Gastrocnemius medialis (tissue), 4 donors: ENCODE measurements at regions not wholly inside any gene's neighbourhood (a gene's known extent, or its start where the extent isn't known, plus 50 kb on each side); places are given as distances from the start of the nearest gene placed in this dataset.
"Not testable (repeated sequence)": the region's sequence is repeated elsewhere in the genome, so short reads cannot be mapped to it uniquely, and the experiment has no call there.

Source experiments
- ATAC-seq, 2 donors: fragments of 150-250 bp; one replicate each; pipeline ENCODE4 v1.9.1; 2016
- DNase-seq, 2 donors: peaks; one replicate each; pipeline ENCODE4 v3.0.0-alpha.2; 2019
- H3K27ac ChIP-seq, 4 donors: fragments of 200-600 bp; sonication (generic); 1 replicate in 1 of 4; 2 replicates in 3 of 4; pipeline ENCODE4 v1.5.1; 2016 to 2018; ENCODE audit warnings: mild to moderate bottlenecking in 2 of 4, moderate library complexity in 1 of 4
- H3K27me3 ChIP-seq, 3 donors: fragments of 200-600 bp; sonication (generic) in 2 of 3; 1 replicate in 1 of 3; 2 replicates in 2 of 3; pipeline versions ENCODE4 v1.5.1 to v1.6.0; 2016 to 2019; ENCODE audit warnings: mild to moderate bottlenecking in 1 of 3, moderate library complexity in 1 of 3
- H3K36me3 ChIP-seq, 2 donors: fragments of 200-600 bp; sonication (generic) in 1 of 2; one replicate each; pipeline ENCODE4 v1.5.1; 2017 to 2018
- H3K4me1 ChIP-seq, 2 donors: fragments of 200-600 bp; sonication (generic) in 1 of 2; one replicate each; pipeline ENCODE4 v1.5.1; 2016 to 2017; ENCODE audit warnings: mild to moderate bottlenecking in 2 of 2
- H3K4me3 ChIP-seq, 4 donors: fragments of 200-600 bp; sonication (generic) in 3 of 4; 1 replicate in 1 of 4; 2 replicates in 3 of 4; pipeline ENCODE4 v1.5.1; 2016 to 2019; ENCODE audit warnings: mild to moderate bottlenecking in 2 of 4
- H3K9me3 ChIP-seq, 3 donors: fragments of 200-600 bp; sonication (generic) in 2 of 3; 1 replicate in 1 of 3; 2 replicates in 2 of 3; pipeline ENCODE4 v1.5.1; 2016 to 2019
- POLR2A ChIP-seq, 2 donors: fragments of 450-650 bp; IDR thresholded peaks; one replicate each; pipeline ENCODE4 v1.6.1; 2017; ENCODE audit warnings: antibody characterized with exemption in 2 of 2, mild to moderate bottlenecking in 2 of 2, moderate library complexity in 2 of 2
- in situ Hi-C, 4 donors: fragments of 200-750 bp; cut with MboI; loops; one replicate each; pipeline versions ENCODE4 v1.15.0 to v1.8.0; 2017; ENCODE audit warnings: low sequenced_read_pairs in 4 of 4
- intact Hi-C: fragments of 100-400 bp; cut with DNase I; formaldehyde crosslinking; loops from one replicate; pipeline ENCODE4 v1.15.1; 2023; ENCODE audit warnings: low total_unique reads
- TF ChIP-seq, protein P1 (sequence below), 5 experiments: fragments of 450-650 bp in 3 of 5; fragments of 200-600 bp in 2 of 5; sonication (generic) in 2 of 5; IDR thresholded peaks in 4 of 5; conservative IDR thresholded peaks in 1 of 5; 1 replicate in 4 of 5; 2 replicates in 1 of 5; pipeline ENCODE4 v1.5.1; 2016 to 2019; ENCODE audit warnings: antibody characterized with exemption in 5 of 5, mild to moderate bottlenecking in 3 of 5, moderate library complexity in 3 of 5

DNA sequence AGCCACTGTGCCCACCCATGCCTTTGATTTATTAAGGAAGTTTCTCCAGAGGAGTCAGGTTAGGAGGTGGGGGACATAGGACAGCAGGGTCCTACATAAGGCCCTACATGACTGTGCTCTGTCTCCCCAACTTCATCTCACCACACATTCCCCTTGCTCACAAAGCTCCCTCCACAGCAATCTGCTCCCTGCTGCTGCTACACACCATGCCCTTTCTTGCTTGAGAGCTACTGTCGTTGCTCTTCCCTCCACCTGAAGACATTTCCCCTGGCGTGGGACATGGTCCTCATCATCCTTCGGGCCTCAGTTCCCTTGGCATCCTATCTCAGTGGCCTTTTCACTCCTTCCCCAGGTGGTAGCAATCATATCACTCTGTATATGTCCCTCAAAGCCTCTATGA lies 75.9 kb upstream of the DAPK1 start:
- no peaks in the 10 kb centered on the region for H3K27me3 ChIP-seq
- ATAC-seq: no peak
- H3K4me1 ChIP-seq: no peaks in the 10 kb centered on the region
- H3K27ac ChIP-seq: no peak overlapping the region
- no peaks in the 10 kb centered on the region for H3K9me3 ChIP-seq
- no peak for TF ChIP-seq POLR2A (IDR thresholded peaks at IDR 0.05)
- intact Hi-C loops: no loop called here
- in situ Hi-C loops: no loop called here
- no peak for DNase-seq
- no peaks in the 10 kb centered on the region for H3K36me3 ChIP-seq
- no peak overlapping the region for H3K4me3 ChIP-seq

DNA sequence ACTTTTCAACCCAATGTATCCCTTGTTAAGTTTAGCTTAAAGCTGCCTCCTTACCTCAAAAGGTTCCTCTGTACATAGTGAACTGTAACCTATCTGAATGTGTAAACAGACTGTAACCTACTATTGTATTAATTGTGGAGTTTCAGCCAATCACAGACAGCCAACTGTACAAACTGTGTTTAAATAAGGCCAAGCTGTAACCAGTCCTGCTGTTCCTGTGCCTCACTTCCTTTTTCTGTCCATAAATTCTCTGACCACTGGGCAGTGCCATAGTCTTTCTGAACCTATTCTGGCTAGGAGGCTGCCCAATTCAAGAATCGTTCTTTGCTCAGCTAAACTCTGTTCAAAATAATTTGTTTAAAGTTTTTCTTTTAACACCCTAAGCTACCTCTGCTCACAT lies 74.7 kb upstream of the DAPK1 start:
- no peak overlapping the region for H3K4me3 ChIP-seq
- no peaks in the 10 kb centered on the region for H3K27me3 ChIP-seq
- no peak for ATAC-seq
- no peaks in the 10 kb centered on the region for H3K9me3 ChIP-seq
- H3K4me1 ChIP-seq: no peaks in the 10 kb centered on the region
- no peak for DNase-seq
- H3K27ac ChIP-seq: no peak overlapping the region
- intact Hi-C loops: no loop called here
- TF ChIP-seq POLR2A (IDR thresholded peaks at IDR 0.05): no peak
- TF ChIP-seq, protein P1, sequence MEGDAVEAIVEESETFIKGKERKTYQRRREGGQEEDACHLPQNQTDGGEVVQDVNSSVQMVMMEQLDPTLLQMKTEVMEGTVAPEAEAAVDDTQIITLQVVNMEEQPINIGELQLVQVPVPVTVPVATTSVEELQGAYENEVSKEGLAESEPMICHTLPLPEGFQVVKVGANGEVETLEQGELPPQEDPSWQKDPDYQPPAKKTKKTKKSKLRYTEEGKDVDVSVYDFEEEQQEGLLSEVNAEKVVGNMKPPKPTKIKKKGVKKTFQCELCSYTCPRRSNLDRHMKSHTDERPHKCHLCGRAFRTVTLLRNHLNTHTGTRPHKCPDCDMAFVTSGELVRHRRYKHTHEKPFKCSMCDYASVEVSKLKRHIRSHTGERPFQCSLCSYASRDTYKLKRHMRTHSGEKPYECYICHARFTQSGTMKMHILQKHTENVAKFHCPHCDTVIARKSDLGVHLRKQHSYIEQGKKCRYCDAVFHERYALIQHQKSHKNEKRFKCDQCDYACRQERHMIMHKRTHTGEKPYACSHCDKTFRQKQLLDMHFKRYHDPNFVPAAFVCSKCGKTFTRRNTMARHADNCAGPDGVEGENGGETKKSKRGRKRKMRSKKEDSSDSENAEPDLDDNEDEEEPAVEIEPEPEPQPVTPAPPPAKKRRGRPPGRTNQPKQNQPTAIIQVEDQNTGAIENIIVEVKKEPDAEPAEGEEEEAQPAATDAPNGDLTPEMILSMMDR (IDR thresholded peaks at IDR 0.05 in 4 of 5, conservative IDR thresholded peaks at IDR 0.05 in 1 of 5): no peak
- in situ Hi-C loops: no loop called here
- no peaks in the 10 kb centered on the region for H3K36me3 ChIP-seq

DNA sequence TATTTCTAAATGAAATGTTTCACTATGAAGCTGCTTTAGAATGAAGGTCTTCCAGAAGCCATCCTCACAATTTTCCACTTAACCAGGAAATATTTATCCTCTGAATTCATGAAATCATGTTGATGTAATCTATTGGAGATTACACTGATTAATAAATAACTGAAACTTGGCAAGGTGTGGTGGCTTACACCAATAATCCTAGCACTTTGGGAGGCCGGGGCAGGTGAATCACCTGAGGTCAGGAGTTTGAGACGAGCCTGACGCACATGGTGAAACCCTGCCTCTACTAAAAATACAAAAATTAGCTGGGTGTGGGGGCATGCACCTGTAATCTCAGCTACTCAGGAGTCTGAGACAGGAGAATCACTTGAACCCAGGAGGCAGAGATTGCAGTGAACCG lies 73.8 kb upstream of the DAPK1 start:
- ATAC-seq: not testable (repeated sequence)

DNA sequence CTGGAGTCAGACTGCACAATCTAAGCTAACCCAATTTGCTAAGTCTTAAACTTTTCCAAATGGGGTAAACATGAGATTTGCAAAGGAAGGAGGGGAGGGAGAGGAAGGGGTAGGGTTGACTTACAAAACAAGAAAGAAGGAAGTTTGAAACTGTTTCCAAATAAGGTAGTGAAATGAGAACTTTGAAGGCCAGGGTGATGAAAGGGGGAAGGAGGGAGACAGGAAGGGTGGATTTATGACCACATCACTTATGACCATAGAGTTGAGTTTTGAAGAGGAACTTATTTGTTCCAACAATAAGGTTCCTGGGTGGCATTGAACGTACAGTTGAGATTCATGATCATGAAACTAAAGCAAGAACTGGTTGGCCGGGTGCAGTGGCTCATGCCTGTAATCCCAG lies 72.5 kb upstream of the DAPK1 start:
- H3K27me3 ChIP-seq: no peaks in the 10 kb centered on the region
- in situ Hi-C loops (no loop called here), intact Hi-C loops (no loop called here)
- no peaks in the 10 kb centered on the region for H3K4me1 ChIP-seq
- H3K4me3 ChIP-seq: no peak overlapping the region
- H3K27ac ChIP-seq: no peak overlapping the region
- ATAC-seq: no peak
- no peaks in the 10 kb centered on the region for H3K36me3 ChIP-seq
- no peak for DNase-seq
- H3K9me3 ChIP-seq: no peaks in the 10 kb centered on the region
- no peak for TF ChIP-seq POLR2A (IDR thresholded peaks at IDR 0.05)
- TF ChIP-seq, protein P1 (IDR thresholded peaks at IDR 0.05 in 4 of 5, conservative IDR thresholded peaks at IDR 0.05 in 1 of 5): no peak

More for the DNA sequence above, 73.8 kb upstream of the DAPK1 start:
- intact Hi-C loops, in situ Hi-C loops, DNase-seq, H3K27ac ChIP-seq, H3K27me3 ChIP-seq, H3K9me3 ChIP-seq, H3K4me3 ChIP-seq, H3K4me1 ChIP-seq, H3K36me3 ChIP-seq: not testable (repeated sequence)

DNA sequence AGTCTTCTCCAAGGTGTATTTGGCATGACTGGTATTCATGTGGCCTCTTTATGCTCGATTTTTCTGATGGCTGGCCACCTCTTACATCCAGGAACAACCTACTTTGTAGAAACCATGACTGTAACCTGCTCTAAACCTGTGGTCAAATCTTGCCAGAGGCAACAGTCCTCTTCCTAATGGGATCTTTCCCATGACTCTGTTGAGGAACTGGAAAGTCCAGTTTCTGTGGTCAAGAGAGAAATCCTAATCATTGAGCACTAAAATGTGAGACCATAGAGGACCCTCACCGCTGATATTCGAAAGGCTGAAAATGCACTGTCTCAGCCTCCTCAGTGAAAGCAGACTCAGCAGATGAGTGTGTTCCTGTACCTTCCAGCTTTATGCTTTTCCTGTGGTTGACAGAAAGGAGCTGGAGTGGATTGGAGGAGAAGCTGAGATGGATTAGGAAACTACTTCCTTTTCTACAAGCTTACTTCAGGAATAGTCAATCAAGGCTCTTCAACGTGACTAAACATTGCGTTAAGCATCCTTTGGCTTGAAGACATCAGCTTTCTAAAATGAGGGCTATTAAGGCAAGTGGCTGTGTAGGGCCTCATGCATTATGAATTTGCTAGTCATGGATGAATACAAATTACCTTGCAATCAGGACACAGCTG lies 69.7 kb upstream of the DAPK1 start:
- Histone ChIP-seq H3K9me3 (no peaks in the 10 kb centered on the region), H3K27ac (no peak overlapping the region), H3K36me3 (no peaks in the 10 kb centered on the region), H3K4me1 (no peaks in the 10 kb centered on the region), H3K27me3 (no peaks in the 10 kb centered on the region), H3K4me3 (no peak overlapping the region)
- intact Hi-C loops (no loop called here), in situ Hi-C loops (no loop called here)
- no peak for TF ChIP-seq POLR2A (IDR thresholded peaks at IDR 0.05)
- TF ChIP-seq, protein P1 (IDR thresholded peaks at IDR 0.05 in 4 of 5, conservative IDR thresholded peaks at IDR 0.05 in 1 of 5): no peak
- DNase-seq (no peak), ATAC-seq (no peak)

DNA sequence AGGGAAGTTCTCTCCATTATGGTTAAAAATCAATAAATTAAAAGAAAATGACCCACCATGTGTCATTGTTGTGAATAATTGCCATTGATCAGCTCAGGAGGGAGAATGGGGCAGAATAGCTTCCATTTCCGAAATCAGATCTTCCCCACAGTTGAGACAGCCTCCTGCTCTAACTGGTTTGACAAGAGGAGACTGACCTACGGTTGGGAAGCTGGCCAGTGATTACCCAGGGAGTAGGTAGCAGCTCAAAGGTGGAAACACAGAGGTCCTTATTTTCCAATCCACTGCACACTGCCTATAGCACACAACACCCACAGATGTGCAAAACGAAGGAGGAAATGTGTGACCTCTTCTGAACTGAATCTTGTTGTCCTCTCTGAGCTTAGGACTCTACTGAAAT lies 69.0 kb upstream of the DAPK1 start:
- intact Hi-C loops (no loop called here), in situ Hi-C loops (no loop called here)
- TF ChIP-seq POLR2A (IDR thresholded peaks at IDR 0.05): no peak
- TF ChIP-seq, protein P1 (IDR thresholded peaks at IDR 0.05 in 4 of 5, conservative IDR thresholded peaks at IDR 0.05 in 1 of 5): no peak
- Histone ChIP-seq H3K36me3 (no peaks in the 10 kb centered on the region), H3K4me3 (no peak overlapping the region), H3K27ac (no peak overlapping the region), H3K4me1 (no peaks in the 10 kb centered on the region), H3K27me3 (no peaks in the 10 kb centered on the region), H3K9me3 (no peaks in the 10 kb centered on the region)
- ATAC-seq: no peak
- no peak for DNase-seq
